ENCODE measurements at regions not wholly inside any gene's neighbourhood (a gene's known extent, or its start where the extent isn't known, plus 50 kb on each side); places are given as distances from the start of the nearest gene placed in this dataset.

- no peak for TF ChIP-seq CHD2 (IDR thresholded peaks at IDR 0.05; ENCODE audit: low read length, partially characterized antibody)
- TF ChIP-seq SMC3 (IDR thresholded peaks at IDR 0.05; ENCODE audit: low read depth, low read length), result no peak
- TF ChIP-seq CTCF (IDR thresholded peaks at IDR 0.05), result no peak
- no peak for TF ChIP-seq REST (IDR thresholded peaks at IDR 0.05; ENCODE audit: low read depth, low read length)
- TF ChIP-seq FOSL2 (IDR thresholded peaks at IDR 0.05; ENCODE audit: borderline replicate concordance, low read depth), result no peak
- no peak for TF ChIP-seq FOXJ3 (CRISPR knock-in tag; IDR thresholded peaks at IDR 0.05)
- TF ChIP-seq ELF1 (IDR thresholded peaks at IDR 0.05), result no peak
- TF ChIP-seq EZH2phosphoT487 (IDR thresholded peaks at IDR 0.05; ENCODE audit: borderline replicate concordance, low read depth), result no peak
- TF ChIP-seq GABPA (IDR thresholded peaks at IDR 0.05; ENCODE audit: low read depth), result no peak
- no peak for TF ChIP-seq YY1 (IDR thresholded peaks at IDR 0.05; ENCODE audit: low read depth)
- no peak for TF ChIP-seq SIN3A (IDR thresholded peaks at IDR 0.05; ENCODE audit: borderline replicate concordance, low read depth, low read length)
- TF ChIP-seq MAX (IDR thresholded peaks at IDR 0.05; ENCODE audit: low read depth), result no peak
- TF ChIP-seq MEF2A (IDR thresholded peaks at IDR 0.05; ENCODE audit: borderline replicate concordance, low read depth), result no peak
- TF ChIP-seq GATA2 (CRISPR knock-in tag; IDR thresholded peaks at IDR 0.05), result no peak
These were observed 124.8 kb upstream of the SLC39A10 start for GRCh38 chr2:195532255-195532627.
